Stimulated activated naive CD8-positive, alpha-beta T cell treated with anti-CD3 and anti-CD28 coated beads, Interleukin-15, Interleukin-2, amounts not matched to agents 100 U/mL and 50 U/mL, for 24 hours (primary cell): ENCODE measurements at regions not wholly inside any gene's neighbourhood (a gene's known extent, or its start where the extent isn't known, plus 50 kb on each side); places are given as distances from the start of the nearest gene placed in this dataset.

Experiments
- ATAC-seq: fragments of 150-1000 bp; cut with Tn5 transposase; one replicate; pipeline ENCODE4 v1.10.0; 2021
- DNase-seq: peaks from one replicate; pipeline ENCODE4 v3.0.0; 2021

DNA sequence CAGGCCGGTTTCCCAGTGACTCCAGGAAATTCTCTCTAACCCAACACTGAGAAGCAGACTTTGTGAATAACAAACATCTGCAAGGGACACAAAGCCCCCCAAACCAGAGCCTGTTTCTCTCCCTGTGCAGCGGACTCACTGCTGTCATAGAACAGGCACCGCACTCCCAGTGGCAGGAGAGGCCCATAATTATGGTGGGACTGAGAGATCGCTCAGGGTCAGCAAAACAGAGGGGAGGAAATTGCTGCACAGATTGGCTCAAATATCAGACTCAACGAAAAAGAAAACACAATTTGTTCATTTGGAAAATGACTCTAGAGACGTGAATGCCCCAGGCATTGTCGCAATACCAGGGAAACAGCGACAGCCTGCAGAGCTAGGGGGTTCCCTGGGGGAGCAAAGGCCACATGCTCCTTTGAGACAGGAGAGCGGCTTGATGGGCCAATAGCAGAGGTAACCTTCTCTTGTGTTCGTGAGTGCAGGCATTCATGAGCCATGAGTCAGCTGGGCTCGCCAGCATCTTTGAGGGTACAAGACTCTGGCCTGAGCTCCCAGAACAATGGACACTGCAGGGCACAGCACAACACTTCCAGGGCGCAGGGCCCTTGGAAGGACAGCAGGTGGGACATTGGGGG is 143.3 kb upstream of the KLHL29 start:
- no peak for DNase-seq
- no peak for ATAC-seq

DNA sequence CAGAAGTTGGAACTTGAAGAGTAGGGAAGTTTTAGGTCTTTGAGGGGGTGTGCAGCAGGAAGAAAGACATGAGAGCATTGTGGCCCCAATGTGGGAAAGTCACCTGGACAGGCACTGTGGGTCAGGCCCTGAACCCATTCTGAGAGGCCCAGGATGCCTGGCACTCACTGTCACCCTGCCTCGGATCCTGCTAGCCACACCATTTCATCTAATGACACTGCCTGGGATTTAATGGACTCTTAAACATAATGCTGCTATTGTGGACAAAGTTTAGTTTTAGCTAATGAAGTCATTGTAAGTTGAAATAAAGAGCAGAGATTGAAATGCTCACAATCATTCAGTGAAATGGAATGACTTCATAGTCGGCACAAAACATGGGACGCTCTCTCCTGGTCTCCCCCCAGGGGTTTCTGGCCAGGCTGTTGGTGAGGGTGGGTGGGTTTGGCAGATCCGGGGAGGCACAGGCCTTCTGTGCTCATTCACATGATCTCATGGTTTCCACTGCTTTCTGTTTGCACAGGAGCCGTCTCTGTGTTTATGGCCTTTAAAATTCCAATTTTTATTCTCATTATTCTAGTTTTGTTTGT is 141.8 kb upstream of the KLHL29 start:
- no peak for ATAC-seq
- DNase-seq: no peak

DNA sequence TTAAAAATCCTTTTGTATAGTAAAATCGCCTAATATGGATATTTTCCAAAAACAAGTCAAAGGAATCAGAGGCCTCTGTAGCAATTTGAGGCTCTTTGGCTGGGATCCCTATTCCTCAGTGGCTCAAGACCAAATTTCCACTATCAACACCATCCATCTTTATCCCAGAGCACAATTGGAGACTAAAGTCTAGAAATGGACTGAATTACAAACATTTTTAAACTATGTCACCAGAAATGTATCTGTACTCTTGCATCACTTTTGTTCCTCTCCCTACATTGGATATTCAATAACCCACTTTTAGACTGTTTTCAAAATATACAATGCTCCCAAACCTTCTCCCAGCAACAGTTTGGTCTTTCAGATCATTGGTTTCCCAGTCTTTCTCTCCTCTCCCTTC is 140.4 kb upstream of the KLHL29 start:
- DNase-seq (no peak), ATAC-seq (no peak)

DNA sequence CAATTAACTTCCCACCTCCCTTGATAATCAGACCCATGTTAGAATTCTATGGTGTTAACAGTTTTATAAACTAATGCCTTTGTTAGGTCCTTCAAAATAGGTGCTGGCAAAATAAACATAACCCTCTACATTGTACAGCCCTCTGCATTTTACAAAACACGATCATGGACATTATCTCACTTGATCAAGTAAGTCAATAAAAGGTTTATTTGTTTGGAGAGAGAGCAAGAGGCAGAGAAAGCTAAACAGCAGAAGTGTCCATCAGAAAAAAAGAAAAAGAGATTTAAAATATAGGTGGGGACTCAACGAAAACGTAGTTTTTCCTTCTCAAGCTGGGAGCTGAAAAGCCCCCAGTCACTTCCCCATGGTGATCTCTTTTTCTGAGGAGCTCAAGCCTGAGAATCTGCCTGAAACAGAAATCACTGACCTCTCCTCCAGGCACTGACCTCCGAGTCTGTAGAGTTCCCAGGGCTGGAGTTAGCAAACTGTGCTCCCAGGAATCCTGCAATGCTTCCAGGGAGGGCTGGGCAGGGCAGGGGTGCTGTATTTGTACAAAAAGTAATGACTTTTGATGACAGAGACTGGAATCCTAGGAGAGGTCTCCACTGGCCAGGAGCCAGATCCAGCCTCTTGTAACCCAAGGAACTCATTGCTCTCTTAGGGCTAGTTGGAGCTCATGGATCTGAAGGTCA is 137.8 kb upstream of the KLHL29 start:
- ATAC-seq (no peak), DNase-seq (no peak)

DNA sequence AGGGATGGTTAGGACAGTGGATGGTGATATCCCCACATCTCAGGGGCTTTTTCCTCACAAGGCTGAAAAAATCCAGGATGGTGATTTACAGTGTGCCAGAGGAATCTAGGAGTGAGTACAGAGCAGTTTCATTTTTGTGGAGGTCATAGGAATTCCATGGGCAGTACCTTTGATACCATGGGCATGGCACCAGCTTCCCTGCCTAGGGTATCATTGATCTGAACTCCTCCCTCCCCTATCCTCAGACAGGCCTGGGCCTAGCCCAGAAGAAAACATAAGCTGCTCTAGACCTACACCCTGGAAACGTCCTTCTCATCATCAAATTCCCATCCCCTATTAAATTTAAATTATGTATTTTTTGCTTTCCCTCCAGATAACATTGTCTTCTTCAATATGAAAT is 136.3 kb upstream of the KLHL29 start:
- ATAC-seq: no peak

DNA sequence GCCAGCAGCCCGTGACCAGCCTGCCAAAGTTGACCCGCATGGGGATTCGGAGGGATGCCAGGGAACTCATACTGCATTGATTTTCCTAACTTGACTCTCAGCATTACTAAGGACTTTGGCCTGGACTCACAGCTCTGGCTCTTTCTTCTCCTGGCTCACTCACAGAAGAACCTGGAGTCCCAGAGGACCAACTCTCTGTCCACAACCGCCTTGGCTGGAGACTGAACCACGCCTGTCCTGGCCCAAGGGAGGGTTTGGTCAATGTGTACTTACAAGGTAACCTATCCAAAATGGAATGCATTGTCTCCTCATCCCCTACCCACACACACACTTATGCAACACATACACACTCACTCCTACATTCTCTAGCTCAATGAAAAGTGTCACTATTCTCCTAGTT is 135.6 kb upstream of the KLHL29 start:
- ATAC-seq (no peak), DNase-seq (no peak)

More for the DNA sequence above, 136.3 kb upstream of the KLHL29 start:
- no peak for DNase-seq

DNA sequence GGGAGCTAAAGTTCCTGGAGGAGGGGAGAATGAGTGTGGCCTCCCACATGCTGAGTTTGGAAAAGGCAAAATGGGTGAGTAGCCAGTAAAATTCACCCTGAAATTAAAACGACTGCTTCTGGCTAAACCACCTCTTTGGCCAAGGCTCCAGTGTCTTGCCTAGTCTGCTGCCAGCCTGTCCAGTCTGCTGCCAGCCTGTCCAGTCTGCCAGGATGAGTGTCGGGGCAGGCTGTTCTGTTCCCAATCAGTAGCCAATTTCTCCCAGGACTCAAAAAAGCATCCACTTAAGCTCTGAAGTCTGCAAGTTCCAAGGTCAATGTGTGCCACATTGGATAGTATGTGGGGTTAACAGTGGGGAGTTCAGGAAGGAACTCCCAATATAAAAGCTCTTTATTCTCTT is 134.6 kb upstream of the KLHL29 start:
- DNase-seq (no peak), ATAC-seq (no peak)

DNA sequence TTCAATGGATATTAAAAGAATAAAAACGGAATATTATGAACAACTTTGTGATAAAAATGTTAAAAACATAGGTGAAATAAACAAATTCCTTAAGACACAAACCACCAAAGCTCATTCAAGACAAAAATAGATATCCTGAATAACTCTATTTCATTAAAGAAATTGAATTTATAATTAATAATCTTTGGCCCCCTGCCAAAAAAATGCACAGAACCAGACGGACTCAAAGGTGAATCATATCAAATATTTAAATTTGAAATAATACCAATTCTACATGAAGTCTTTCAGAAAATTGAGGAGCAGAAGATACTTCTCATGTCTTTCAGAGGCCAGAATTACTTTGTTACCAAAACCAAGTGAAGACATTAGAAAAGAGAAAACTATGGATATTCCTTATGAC is 128.3 kb upstream of the KLHL29 start:
- DNase-seq (no peak), ATAC-seq (no peak)

DNA sequence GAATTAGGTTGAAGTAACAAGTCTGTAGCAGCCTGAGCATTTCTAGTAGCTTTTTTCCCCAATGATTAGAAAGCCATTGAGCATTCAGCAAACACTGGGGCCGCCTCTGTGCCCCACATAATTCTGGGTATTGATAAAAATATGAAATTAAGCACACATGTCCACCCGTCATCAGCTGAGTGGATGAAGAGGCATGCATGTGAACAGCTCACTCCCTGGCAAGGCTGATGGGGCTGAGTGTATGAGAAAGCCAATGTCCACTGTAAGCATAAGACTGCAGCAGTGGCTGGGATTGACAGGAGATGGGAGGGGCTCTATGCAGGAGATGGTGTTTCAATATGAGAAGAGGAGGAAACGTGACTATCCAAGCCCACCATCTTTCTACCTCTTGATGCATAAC is 124.4 kb upstream of the KLHL29 start:
- no peak for ATAC-seq
- no peak for DNase-seq

DNA sequence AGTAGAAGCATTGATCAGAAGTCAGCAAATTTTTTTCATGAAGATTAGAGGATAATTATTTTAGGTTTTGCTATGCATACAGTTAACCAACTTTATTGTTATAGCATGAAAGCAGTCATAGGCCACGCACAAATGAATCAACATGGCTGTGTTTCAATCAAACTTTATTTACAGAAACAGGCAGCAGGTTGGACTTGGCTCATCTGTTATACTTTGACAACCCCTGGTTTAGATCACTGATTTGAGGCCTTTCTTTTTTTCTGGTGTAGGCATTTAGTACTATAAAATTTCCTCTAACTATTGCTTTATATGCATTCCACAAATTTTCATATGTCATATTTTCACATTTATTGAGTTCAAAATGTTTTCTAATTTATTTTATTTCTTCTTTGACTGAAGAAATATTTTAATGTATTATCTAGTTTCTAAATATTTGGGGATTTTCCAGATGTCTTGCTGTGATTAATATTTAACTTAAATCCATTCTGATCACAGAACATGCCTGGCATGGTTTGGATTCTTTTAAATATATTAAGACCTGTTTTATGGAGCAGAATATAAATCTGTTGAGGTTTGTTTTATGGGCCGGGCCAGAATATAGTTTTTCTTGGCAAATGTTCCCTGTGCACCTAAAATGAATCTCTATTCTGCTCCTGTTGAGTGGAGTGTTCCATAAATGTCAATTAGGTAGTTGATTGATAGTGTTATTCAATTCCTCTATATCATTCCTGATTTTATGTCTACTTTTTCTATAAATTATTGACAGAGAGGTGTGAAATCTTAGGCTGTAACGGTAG is 116.3 kb upstream of the KLHL29 start:
- DNase-seq (no peak), ATAC-seq (no peak)

DNA sequence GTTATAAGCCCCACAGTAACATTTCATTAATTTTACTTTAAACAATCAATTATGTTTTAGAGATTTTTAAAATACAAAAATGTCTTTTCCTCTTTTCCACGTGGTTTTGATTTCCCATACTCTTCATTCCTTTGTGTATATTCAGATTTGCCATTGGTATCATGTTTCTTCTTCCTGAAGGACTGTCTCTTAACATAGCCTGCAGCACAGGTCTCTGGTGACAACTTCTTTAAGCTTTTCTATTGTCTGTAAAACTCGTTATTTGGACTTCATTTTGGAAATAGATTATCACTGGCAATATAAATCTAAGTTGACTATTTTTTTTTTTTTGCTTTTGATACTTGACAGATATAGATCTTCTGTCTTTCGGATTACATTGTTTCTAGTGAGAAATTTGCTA is 115.2 kb upstream of the KLHL29 start:
- DNase-seq (no peak), ATAC-seq (no peak)

DNA sequence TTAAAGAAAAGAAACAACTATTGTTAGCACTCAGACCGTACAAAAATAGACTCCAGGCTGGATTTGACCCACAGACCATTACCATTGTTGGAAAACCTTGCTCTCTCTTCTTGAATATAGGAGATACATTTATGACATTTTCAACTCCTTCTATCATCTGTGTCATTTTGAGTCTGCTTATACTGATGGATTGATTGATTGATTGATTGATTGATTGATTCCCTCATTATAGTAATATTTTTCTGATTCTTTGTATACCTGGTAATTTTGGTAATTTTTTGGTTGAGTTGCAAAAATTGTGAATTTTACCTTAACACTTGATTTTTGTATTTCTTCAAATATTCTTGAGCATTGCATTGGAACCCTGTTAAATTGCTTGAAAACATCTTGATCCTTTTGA is 114.2 kb upstream of the KLHL29 start:
- ATAC-seq (no peak), DNase-seq (no peak)

DNA sequence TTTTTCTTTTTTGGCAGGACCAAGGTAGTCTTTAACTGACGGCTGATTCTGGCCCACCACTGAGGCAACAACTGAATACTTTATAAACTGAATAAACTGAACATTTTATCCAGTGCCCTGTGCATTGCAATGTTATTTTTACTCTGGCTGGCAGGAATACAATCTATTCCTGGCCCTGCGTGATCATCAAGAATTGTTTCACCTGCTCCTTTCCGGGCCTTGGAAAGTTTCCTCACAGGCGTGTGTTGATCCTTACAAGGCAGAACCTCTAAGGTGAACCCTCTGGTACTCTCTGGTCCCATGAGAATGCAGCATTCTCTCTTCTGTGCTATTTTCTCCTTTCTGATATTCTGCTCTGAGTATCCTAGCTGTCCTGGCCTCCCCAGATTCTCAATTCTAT is 113.7 kb upstream of the KLHL29 start:
- no peak for ATAC-seq
- no peak for DNase-seq

DNA sequence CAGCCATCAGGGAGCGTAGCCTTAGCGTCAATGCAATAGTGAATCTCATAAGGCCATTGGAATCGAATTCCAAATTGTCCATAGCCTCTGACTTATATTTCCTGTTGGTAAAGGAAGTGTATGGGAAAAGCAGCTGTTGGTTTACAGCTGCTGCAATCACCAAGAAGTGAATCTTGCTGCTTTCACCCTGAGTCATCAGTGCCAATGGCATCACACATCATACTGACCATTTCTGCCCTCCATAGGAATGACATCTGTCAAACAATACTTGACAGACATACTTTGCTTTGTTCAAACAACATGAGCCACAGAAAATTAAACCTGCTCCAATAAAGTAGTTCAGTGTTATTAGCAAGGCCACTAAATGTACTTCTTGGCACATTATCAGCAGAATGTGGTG is 111.2 kb upstream of the KLHL29 start:
- ATAC-seq (no peak), DNase-seq (no peak)

DNA sequence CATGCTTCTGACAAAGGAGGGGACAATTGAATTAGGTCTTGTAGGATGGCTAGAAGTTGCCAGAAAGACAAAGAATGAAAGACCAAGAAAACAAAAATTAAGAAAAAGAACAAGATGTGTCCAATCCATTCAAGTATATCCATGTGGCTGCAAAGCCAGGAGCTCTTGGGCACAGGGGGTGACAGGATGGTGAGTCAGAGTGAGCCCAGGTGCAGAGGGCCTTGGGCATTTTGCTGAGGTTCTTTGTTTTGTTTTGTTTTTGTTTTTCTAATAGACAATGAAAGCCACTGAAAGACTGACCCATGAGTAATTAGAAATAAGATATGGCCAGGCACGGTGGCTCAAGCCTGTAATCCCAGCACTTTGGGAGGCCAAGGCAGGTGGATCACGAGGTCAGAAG is 104.6 kb upstream of the KLHL29 start:
- ATAC-seq: no peak

DNA sequence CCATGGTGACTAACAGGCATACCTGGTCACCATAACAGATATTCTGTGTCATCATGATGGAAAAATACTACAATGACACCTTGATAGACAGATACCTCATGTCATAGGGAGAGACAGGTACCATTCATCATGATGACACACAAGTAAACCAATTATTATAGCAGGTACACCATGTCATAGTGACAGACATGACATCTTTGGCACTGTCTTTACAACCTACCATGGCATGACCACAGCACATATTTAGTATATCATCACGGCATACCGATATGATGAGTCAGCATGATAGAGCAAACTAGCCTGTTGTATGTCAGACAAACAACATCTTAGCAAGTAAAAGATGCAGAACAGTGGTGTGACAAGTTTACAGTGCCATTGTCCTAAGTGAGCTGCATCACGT is 101.3 kb upstream of the KLHL29 start:
- no peak for DNase-seq
- no peak for ATAC-seq

More for the DNA sequence above, 104.6 kb upstream of the KLHL29 start:
- DNase-seq: no peak

DNA sequence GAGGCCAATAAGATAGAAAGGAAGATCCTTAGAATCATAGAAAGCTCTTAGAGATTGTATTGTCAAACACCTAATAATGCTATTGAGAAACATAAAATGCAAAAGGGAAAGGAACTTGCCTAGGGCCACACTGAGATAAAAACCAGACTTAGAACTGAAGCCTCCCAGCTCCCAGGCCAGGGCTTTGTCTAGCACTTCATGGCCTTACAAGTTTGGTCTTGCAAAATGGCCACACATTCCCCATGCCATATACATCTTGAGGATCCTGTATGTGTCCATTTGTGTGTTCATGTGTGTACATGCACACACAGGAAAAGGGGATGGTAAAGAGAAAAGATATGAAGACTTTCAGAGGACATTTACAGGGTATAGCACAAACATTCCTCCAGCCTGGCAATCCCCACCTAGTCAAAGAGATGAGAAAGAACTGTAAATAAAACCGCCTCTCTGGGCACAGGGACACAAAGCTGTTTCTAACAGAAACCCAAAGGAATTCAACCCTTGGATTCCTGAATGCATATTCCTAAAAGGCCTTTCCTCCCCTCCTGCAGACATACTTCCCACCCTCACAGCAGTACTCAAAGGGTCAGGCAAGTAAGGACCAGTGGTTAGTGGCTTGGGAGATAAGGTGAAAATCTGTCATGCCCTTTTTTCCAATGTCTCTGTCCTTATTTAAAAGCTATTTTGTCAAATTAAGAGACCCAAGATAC is 99.7 kb upstream of the KLHL29 start:
- ATAC-seq (no peak), DNase-seq (no peak)

DNA sequence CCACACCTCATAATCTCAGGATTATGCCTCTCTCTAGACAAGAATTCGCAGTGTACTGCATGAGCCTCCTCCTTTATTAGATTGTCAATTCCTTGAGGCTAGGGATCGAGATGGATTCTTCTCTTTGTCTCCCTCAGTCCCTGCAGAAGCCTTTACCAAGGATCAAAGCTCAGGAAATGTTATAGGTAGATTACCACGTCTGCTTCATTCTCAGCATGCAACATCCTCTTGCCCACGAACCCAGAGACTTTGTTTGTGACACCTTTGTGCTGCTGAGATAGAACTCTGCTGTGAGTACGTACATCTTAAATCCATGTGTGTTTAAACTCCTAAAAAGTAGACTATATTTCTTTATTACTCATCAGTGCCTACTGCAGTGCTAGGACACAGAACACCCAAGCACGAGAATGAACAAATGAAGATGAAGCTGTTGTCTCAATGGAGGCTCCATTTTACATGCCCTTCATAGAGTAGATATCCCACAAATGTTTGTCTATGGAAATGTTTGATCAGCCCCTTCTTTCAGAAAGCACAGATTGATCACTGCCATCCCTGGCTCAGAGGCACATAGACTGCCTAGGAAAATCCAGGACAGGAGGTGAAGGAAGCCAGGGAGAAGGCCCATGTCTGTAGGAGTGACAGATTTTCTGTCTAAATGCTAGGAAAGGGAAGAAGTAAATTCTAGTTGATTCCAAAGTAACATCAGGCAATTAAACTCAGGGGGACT is 98.8 kb upstream of the KLHL29 start:
- no peak for ATAC-seq

DNA sequence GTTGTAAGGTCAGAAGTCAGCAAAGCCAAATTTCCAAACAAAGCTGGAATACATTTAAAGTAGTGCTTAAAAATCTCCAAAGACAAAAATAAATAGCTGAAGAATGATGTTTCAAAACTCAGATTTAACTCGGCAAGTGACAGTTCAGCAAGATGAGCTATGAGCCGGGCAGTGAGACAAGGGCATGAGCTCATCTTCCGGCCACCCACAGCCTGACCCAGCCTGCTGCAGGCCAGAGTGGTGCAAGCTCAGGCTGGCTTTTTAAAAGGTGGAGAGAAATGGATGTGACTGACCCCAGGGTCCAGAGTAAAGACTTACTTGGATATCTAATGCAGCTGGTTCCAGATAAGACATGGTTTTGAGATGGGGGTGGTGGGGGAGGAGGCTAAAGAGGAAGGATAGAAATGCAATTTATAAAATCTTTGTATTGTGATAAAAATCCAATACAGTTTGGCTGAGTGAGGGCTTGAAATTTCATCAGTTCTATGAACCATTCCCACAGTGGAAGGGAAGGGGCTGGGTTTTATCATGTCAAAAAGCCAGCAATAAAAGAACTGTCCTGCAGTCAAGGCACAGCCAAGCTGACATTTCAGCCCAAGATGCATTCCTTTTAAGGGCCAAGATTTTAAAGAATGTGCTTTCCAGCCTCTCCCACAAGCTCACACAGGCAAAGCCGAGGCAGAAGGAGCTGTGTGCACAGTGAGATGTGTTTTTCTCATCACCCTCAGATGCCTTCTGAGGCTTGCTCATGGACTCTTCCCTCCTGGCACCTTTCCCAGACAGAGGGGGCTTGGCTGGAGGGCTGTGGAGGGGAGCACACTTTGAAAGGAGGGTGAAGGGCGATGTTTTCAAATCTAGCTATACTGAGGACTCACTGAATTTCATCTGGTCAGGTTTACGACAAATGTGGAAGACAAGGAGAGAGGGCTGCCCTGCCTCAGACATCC is 97.9 kb upstream of the KLHL29 start:
- ATAC-seq (no peak), DNase-seq (no peak)

More for the DNA sequence above, 98.8 kb upstream of the KLHL29 start:
- no peak for DNase-seq

DNA sequence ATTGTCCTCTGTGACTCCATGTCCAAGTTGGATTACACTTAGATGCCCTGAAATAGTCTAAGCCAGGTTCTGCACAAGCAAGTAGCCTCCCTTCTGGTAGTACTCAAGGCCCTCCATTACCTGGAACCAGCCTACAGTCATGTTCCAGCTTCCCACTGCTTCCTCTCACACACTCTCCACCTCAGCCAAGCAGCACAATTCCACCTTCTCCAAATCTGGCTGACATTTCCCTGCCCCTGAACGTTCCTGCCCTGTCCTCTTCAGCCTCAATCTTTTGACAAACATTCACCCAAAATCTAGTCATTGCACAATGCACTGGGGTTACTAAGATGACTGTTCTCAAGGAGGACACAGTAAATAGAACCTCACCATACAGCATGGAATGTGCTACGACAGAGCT is 95.3 kb upstream of the KLHL29 start:
- DNase-seq (no peak), ATAC-seq (no peak)

DNA sequence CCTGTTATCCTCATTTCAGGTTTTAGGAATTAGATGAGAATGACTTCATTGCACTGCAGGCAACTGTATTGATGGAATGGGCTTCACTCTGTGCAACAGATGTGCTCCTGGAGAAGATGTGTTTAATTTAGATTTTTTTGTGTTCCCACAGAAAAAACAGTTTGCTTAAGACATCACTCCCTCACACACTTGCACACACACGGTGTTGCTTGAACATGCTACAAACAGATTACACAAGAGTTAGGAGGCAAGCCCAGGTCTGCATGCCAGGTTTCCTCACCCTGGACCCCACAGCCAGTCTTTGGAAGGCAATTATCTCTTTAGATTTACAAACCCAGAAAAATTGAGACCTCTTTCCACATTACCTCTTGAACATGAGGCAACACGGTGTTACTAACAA is 93.7 kb upstream of the KLHL29 start:
- DNase-seq (no peak), ATAC-seq (no peak)
